Fibroblast of mammary gland (primary cell): ENCODE measurements at regions not wholly inside any gene's neighbourhood (a gene's known extent, or its start where the extent isn't known, plus 50 kb on each side); places are given as distances from the start of the nearest gene placed in this dataset.

ENCODE experiments used
- DNase-seq: peaks from one replicate; pipeline ENCODE4 v3.0.0-alpha.2; 2010; ENCODE audit warnings: low read depth
- H3K4me3 ChIP-seq: 2 replicates; pipeline ENCODE4 v1.5.1; 2011; ENCODE audit warnings: low read depth, mild to moderate bottlenecking, low read length, moderate library complexity; ENCODE audit not compliant: control insufficient read depth
- CTCF ChIP-seq: conservative IDR thresholded peaks from 2 replicates; pipeline ENCODE4 v1.5.1; 2011; ENCODE audit warnings: low read depth, low read length, inconsistent platforms; ENCODE audit not compliant: control insufficient read depth, insufficient read depth

DNA sequence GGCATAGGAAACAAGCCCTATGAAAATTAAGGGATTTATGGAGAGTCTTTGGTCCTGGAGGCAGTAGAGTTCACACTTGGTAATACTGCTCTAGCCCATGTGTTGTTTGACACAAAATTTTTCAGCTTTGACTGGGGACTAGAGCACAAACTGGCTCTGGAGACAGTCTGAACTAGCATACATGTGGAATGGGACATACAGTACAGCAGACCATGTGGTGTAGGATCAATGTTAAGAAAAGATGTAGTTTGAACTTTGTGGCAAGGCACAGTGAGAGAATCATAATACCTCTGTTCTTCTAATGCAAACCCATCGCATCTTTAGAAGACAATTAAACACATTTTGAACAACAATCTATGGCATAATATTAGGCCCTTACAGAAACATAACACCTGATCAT, 521.5 kb upstream of the DDX18 start:
- no peak for TF ChIP-seq CTCF
- no peak for DNase-seq
- no peak overlapping the region for H3K4me3 ChIP-seq

- DNase-seq = no peak
- no peak for TF ChIP-seq CTCF
- no peak overlapping the region for H3K4me3 ChIP-seq
Measured at GRCh38 chr2:117299451-117299850, 515.0 kb upstream of the DDX18 start.

- no peak overlapping the region for H3K4me3 ChIP-seq
- DNase-seq = no peak
- no peak for TF ChIP-seq CTCF
Measured at GRCh38 chr2:117308861-117309770, 505.4 kb upstream of the DDX18 start.

DNA sequence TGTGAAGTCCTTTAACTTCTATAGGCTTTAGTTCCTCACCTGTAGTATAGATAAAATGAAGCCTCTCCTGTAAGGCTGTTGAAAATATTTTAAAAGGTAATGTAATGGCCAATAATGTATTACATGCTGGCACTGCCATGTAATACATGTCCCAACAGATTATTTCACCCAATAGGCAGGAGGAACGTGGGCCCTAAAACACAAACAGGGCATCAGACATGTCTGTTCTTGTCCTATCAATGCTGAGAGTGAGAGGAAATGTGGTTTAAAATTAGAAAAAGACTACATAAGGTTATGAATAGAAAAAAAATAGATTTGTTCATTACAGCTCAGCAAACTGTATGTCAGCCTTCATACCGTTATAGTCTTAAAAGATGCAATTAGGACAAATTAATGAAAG, 492.7 kb upstream of the DDX18 start:
- no peak for TF ChIP-seq CTCF
- no peak overlapping the region for H3K4me3 ChIP-seq

DNA sequence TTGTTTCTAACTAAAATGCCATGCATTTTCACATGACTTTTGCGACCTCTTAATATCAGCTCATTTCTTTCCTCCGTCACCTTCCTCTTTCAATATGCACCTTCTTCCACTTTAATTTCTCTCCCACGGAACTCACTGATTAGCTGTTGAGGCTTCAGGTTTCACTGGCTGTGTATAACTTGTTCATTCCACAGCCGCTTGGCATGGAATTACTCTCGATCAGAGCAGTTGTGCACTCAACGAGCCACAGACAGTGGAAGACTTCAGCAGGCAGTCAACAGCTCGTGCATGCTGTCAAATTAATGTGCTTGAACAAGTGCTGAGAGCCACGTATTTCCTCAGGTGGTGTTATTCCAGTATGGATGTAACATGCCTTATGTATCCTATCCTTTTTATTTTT, 491.2 kb upstream of the DDX18 start:
- no peak overlapping the region for H3K4me3 ChIP-seq
- TF ChIP-seq CTCF = no peak

More for the DNA sequence above, 492.7 kb upstream of the DDX18 start:
- no peak for DNase-seq

GRCh38 chr2:117330641-117331040, 483.9 kb upstream of the DDX18 start:
- no peak for TF ChIP-seq CTCF
- no peak for DNase-seq
- H3K4me3 ChIP-seq = no peak overlapping the region

More for the DNA sequence above, 491.2 kb upstream of the DDX18 start:
- DNase-seq = no peak
